Fibroblast of mammary gland (primary cell): ENCODE measurements at regions not wholly inside any gene's neighbourhood (a gene's known extent, or its start where the extent isn't known, plus 50 kb on each side); places are given as distances from the start of the nearest gene placed in this dataset.

Source experiments
- DNase-seq: peaks from one replicate; pipeline ENCODE4 v3.0.0-alpha.2; 2010; ENCODE audit warnings: low read depth
- H3K4me3 ChIP-seq: 2 replicates; pipeline ENCODE4 v1.5.1; 2011; ENCODE audit warnings: low read depth, mild to moderate bottlenecking, low read length, moderate library complexity; ENCODE audit not compliant: control insufficient read depth
- TF ChIP-seq, protein P1 (sequence below): conservative IDR thresholded peaks from 2 replicates; pipeline ENCODE4 v1.5.1; 2011; ENCODE audit warnings: low read depth, low read length, inconsistent platforms; ENCODE audit not compliant: control insufficient read depth, insufficient read depth

DNA sequence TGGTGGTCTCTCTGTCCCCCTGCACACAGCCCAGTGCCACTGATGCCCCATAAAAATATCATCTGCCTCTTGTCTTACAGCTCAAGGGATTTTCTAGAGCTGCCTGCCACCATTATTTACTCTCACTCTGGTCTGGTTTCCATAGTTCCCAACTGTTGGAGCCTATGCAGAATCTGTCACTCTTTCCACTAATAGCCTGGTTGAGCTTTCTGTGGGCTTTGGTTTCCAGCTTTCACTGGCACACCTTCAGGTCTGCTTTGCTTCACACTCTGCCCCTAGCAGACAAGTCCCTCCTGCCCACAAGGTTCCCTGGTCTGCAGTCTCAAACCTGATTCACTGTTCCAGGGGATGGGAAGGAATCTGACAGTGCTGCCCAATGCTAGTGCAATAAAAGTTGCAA is 103.0 kb upstream of the FTMT start:
- no peak for DNase-seq
- no peak overlapping the region for H3K4me3 ChIP-seq
- TF ChIP-seq, protein P1, sequence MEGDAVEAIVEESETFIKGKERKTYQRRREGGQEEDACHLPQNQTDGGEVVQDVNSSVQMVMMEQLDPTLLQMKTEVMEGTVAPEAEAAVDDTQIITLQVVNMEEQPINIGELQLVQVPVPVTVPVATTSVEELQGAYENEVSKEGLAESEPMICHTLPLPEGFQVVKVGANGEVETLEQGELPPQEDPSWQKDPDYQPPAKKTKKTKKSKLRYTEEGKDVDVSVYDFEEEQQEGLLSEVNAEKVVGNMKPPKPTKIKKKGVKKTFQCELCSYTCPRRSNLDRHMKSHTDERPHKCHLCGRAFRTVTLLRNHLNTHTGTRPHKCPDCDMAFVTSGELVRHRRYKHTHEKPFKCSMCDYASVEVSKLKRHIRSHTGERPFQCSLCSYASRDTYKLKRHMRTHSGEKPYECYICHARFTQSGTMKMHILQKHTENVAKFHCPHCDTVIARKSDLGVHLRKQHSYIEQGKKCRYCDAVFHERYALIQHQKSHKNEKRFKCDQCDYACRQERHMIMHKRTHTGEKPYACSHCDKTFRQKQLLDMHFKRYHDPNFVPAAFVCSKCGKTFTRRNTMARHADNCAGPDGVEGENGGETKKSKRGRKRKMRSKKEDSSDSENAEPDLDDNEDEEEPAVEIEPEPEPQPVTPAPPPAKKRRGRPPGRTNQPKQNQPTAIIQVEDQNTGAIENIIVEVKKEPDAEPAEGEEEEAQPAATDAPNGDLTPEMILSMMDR = no peak

DNA sequence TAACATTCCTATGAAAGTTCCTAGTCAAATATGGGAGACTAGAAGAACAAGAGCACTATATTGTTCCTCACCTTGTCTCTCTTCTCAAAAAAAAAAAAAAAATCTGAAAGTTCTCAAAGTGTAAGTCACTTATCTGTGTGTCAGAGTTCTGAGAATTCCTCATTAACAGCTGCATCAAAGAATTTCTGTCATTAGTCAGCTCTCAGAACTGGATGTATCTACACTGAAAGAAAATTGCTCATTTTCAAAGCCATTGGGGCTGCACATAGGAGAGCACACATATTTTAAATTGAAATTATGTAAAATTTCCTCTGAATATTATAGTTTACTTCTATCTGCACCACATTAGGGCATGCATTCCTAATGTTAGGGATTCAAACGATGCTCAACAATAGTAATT is 99.5 kb upstream of the FTMT start:
- DNase-seq = no peak

DNA sequence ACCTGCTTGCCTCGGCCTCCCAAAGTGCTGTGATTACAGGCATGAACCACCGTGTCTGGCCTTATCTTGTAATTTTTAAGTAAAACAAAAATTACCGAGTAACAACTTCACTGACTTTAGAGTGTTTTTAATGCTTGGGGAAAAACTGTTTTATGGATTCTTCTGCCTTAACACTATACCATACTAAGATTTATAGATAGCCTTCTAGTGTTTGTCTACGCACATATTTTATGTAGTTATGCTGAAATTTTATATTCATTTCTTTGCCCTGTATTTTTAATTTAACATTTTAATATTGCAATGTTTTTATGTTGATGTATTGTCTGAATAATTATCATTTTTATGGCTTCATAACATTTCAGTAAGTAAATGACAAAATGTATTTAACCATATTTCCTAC is 96.4 kb upstream of the FTMT start:
- DNase-seq = no peak
- TF ChIP-seq, protein P1 = no peak
- no peak overlapping the region for H3K4me3 ChIP-seq

More for the DNA sequence above, 99.5 kb upstream of the FTMT start:
- TF ChIP-seq, protein P1 = no peak
- no peak overlapping the region for H3K4me3 ChIP-seq

DNA sequence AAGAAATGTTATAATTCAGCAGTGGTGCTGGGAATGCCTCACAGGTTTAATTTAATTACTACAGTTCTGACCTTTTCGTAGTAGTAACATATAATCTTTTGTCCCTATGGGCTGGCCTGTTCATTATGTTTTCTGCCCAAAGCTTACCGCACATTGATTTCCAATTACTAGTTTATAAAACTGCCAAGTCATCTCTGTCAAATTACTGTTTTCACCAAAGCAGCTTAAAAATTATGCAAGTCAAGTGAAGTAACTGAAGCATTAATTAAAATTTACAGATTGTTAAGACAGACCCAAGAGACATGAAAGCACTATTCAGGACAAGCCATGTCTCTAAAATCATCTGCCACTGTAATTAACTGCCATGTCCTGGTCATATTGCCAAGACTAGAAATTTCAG is 93.9 kb upstream of the FTMT start:
- TF ChIP-seq, protein P1 = no peak
- H3K4me3 ChIP-seq = no peak overlapping the region
- DNase-seq = no peak

DNA sequence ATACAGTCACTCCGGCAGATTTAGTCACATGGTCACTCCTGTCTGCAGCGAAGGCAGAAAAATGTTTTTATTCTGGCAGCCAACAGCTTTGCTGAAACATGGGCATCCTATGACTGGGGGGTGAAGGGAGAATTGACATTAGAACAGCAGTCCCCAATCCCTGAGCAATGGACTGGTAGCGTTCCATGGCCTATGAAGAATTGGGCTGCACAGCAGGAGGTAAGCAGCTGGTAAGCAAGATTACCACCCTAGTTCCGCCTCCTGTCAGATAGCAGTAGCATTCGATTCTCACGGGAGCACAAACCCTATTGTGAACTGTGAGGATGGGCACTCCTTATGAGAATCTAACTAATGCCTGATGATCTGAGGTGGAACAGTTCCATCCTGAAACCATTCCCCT is 93.1 kb upstream of the FTMT start:
- TF ChIP-seq, protein P1 = no peak
- H3K4me3 ChIP-seq = no peak overlapping the region
- DNase-seq = no peak

DNA sequence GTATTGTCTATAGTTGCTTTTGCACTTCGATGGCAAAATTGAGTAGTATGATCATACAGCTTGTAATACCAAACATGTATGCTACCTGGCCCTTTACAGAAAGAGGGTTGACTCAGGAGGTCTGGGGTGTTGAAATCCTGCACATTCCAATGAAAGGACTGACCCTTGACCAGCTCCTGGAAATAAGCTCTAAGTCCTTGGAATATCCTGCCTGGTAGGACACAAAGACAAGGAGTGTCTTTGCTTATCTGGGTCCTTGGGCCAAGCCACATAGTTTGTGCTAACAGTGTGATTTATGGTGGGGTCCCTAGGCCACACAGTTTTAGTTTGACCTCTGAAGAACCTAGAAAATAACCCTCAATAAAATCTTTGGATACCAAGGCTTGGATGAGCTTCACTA is 89.3 kb upstream of the FTMT start:
- no peak overlapping the region for H3K4me3 ChIP-seq
- TF ChIP-seq, protein P1 = no peak
- no peak for DNase-seq

DNA sequence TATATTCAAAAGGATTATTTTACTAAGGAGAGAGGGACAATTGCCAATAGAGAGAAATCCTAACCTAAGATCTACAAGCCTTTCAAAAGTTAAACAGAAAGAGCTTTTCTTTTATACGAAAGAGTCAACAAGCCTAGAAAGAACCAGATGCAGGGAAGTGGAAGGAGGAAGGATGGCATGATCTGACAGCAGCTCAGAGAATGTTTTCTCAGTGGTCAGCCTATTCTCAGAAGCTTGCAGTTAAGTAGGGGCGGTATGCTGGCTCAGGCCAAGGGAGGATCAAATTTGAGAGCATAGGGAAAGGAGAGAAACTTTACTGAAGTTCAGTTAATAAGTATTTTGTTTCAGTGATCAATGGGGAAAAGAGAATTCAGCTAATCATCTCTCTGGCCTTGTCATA is 88.0 kb upstream of the FTMT start:
- no peak for DNase-seq
- H3K4me3 ChIP-seq = no peak overlapping the region
- TF ChIP-seq, protein P1 = no peak
